Endothelial cell of umbilical vein (primary cell): ENCODE measurements at regions not wholly inside any gene's neighbourhood (a gene's known extent, or its start where the extent isn't known, plus 50 kb on each side); places are given as distances from the start of the nearest gene placed in this dataset.

Experiments used
- BruUV-seq: library from RNA; stranded (reverse); fragments of 400-500 nt; replicated peaks from 2 replicates; lab custom pipeline; 2021; lab: Mats Ljungman, UMichigan
- CTCF ChIA-PET: fragments of 300-600, 350-600 bp; sonication (Branson Sonifier 250); formaldehyde crosslinking; loops from one replicate; lab custom pipeline; 2021; ENCODE audit warnings: antibody characterized with exemption, inconsistent platforms; lab: Charles Lee
- POLR2A ChIA-PET: fragments of 300-600, 350-600 bp; sonication (Branson Sonifier 250); formaldehyde crosslinking; loops from one replicate; lab custom pipeline; 2021; ENCODE audit warnings: antibody characterized with exemption, inconsistent platforms; lab: Charles Lee
- DNase-seq: peaks from one replicate; pipeline ENCODE4 v3.0.0-alpha.2; 2011; ENCODE audit warnings: low read depth, low spot score
- FAIRE-seq: peaks from 2 replicates; lab custom pipeline; 2011; peaks lifted over from hg19 to GRCh38; lab: Jason Lieb, UNC
- H2AFZ ChIP-seq: 2 replicates; pipeline ENCODE4 v1.6.0; 2012; ENCODE audit warnings: low read depth, low read length, control low read depth, inconsistent platforms
- H3K27ac ChIP-seq: 2 replicates; pipeline ENCODE4 v1.5.1; 2011; ENCODE audit warnings: low read depth, mild to moderate bottlenecking, control low read depth, low read length, moderate library complexity; ENCODE audit not compliant: insufficient read depth
- H3K27me3 ChIP-seq, 2 experiments: 2 replicates each; pipeline versions ENCODE4 v1.6.0 to v1.6.1; 2011; ENCODE audit warnings: low read length in 2 of 2, mixed read lengths in 1 of 2; ENCODE audit not compliant: control insufficient read depth in 2 of 2, insufficient read depth in 2 of 2
- H3K36me3 ChIP-seq, 2 experiments: 2 replicates in 1 of 2; 3 replicates in 1 of 2; pipeline ENCODE4 v1.5.1; 2011; ENCODE audit warnings: low read length in 2 of 2, mild to moderate bottlenecking in 1 of 2, moderate library complexity in 1 of 2; ENCODE audit not compliant: control insufficient read depth in 2 of 2, insufficient read depth in 2 of 2; ENCODE audit errors: extremely low read depth in 1 of 2
- H3K4me1 ChIP-seq: 3 replicates; pipeline ENCODE4 v1.5.1; 2011; ENCODE audit warnings: mild to moderate bottlenecking, low read length; ENCODE audit not compliant: control insufficient read depth, insufficient read depth; ENCODE audit errors: extremely low read depth
- H3K4me2 ChIP-seq: 2 replicates; pipeline ENCODE4 v1.6.1; 2011; ENCODE audit warnings: low read length, control low read depth, mixed read lengths; ENCODE audit not compliant: insufficient read depth
- H3K4me3 ChIP-seq, 3 experiments: fragments of 200-600 bp in 1 of 3; sonication (generic), shearing (Covaris generic) in 1 of 3; replicated peaks in 1 of 3; 2 replicates each; pipeline ENCODE4 v1.5.1; 2011 to 2016; ENCODE audit warnings: control low read depth in 3 of 3, low read length in 3 of 3, mild to moderate bottlenecking in 2 of 3, inconsistent platforms in 1 of 3, low read depth in 1 of 3, moderate library complexity in 1 of 3; ENCODE audit not compliant: insufficient read depth in 1 of 3
- H3K79me2 ChIP-seq: 2 replicates; pipeline ENCODE4 v1.6.0; 2012; ENCODE audit warnings: low read length, inconsistent platforms; ENCODE audit not compliant: control insufficient read depth, insufficient read depth
- H3K9ac ChIP-seq: replicated peaks from 2 replicates; pipeline ENCODE3; 2011; ENCODE audit warnings: low read length, control low read depth; ENCODE audit not compliant: insufficient read depth; ENCODE audit errors: extremely low read depth
- H3K9me1 ChIP-seq: replicated peaks from 3 replicates; pipeline ENCODE4 v1.6.0; 2011; ENCODE audit warnings: mild to moderate bottlenecking, low read length; ENCODE audit not compliant: control insufficient read depth, insufficient read depth; ENCODE audit errors: extremely low read depth
- H3K9me3 ChIP-seq: replicated peaks from 2 replicates; pipeline ENCODE4 v1.5.1; 2012; ENCODE audit warnings: low read length, inconsistent platforms; ENCODE audit not compliant: control insufficient read depth, insufficient read depth
- H4K20me1 ChIP-seq: replicated peaks from 2 replicates; pipeline ENCODE3; 2011; ENCODE audit warnings: mild to moderate bottlenecking, low read length; ENCODE audit not compliant: control insufficient read depth, insufficient read depth; ENCODE audit errors: extremely low read depth
- EZH2 ChIP-seq: IDR thresholded peaks from 2 replicates; pipeline ENCODE4 v1.6.1; 2012; ENCODE audit warnings: borderline replicate concordance, low read depth, mild to moderate bottlenecking, moderate library complexity, low read length, inconsistent platforms; ENCODE audit not compliant: severe bottlenecking
- FOS ChIP-seq: IDR thresholded peaks from 2 replicates; pipeline ENCODE4 v1.6.1; 2011; ENCODE audit warnings: mild to moderate bottlenecking, low read length, moderate library complexity, borderline replicate concordance; ENCODE audit not compliant: insufficient read depth
- GATA2 ChIP-seq: IDR thresholded peaks from 2 replicates; pipeline ENCODE4 v1.7.0; 2011; ENCODE audit warnings: low read depth, mild to moderate bottlenecking, moderate library complexity, mixed read lengths, low read length; ENCODE audit not compliant: insufficient read length, insufficient read depth
- JUN ChIP-seq: IDR thresholded peaks from 2 replicates; pipeline ENCODE4 v1.6.1; 2011; ENCODE audit warnings: borderline replicate concordance, low read depth; ENCODE audit not compliant: insufficient read length, insufficient read depth
- MYC ChIP-seq: IDR thresholded peaks from one replicate; pipeline ENCODE4 v1.6.1; 2011; ENCODE audit warnings: mild to moderate bottlenecking, low read depth, low read length
- POLR2A ChIP-seq: IDR thresholded peaks from 2 replicates; pipeline ENCODE4 v1.6.1; 2012; ENCODE audit warnings: low read depth, mild to moderate bottlenecking, control low read depth, low read length
- POLR2AphosphoS5 ChIP-seq: IDR thresholded peaks from 2 replicates; pipeline ENCODE4 v1.6.1; 2012; ENCODE audit warnings: low read depth, mild to moderate bottlenecking, control low read depth, low read length, moderate library complexity; ENCODE audit not compliant: insufficient read depth
- dilution Hi-C: fragments of 300-500 bp; cut with MboI; formaldehyde crosslinking; loops from one replicate; pipeline ENCODE4 v1.15.0; 2019; ENCODE audit warnings: low sequenced_read_pairs; ENCODE audit not compliant: extremely low pct_ligation_motif_present
- intact Hi-C: fragments of 100-400 bp; cut with micrococcal nuclease; formaldehyde crosslinking; loops from one replicate; pipeline ENCODE4 v1.10.0; 2022
- TF ChIP-seq, protein P1 (sequence below), 2 donors: IDR thresholded peaks; 1 replicate in 1 of 2; 2 replicates in 1 of 2; pipeline ENCODE4 v1.5.1; 2011; ENCODE audit warnings: low read length in 2 of 2, mild to moderate bottlenecking in 2 of 2, moderate library complexity in 2 of 2, control low read depth in 1 of 2, inconsistent platforms in 1 of 2, low read depth in 1 of 2; ENCODE audit not compliant: insufficient read depth in 1 of 2; ENCODE audit errors: extremely low read depth in 1 of 2
- TF ChIP-seq, protein P2 (sequence below): IDR thresholded peaks from 2 replicates; pipeline ENCODE4 v1.6.1; 2011; ENCODE audit not compliant: insufficient read depth, insufficient read length

GRCh38 chr7:10655031-10655430, 318.6 kb upstream of the PHF14 start:
- dilution Hi-C loops (no loop called here), intact Hi-C loops (no loop called here)
- no peaks in the 10 kb centered on the region for H3K27me3 ChIP-seq
- H3K9ac ChIP-seq: no peak overlapping the region
- DNase-seq (no peak), FAIRE-seq (no peak)
- ChIA-PET POLR2A (no interaction called here), CTCF (no interaction called here)
- BruUV-seq: no TSS peak
- no peak overlapping the region for H3K4me3 ChIP-seq
- H2AFZ ChIP-seq: no peak overlapping the region
- TF ChIP-seq MYC (no peak), POLR2AphosphoS5 (no peak), FOS (no peak), EZH2 (no peak), JUN (no peak), GATA2 (no peak), POLR2A (no peak)
- TF ChIP-seq, protein P1, sequence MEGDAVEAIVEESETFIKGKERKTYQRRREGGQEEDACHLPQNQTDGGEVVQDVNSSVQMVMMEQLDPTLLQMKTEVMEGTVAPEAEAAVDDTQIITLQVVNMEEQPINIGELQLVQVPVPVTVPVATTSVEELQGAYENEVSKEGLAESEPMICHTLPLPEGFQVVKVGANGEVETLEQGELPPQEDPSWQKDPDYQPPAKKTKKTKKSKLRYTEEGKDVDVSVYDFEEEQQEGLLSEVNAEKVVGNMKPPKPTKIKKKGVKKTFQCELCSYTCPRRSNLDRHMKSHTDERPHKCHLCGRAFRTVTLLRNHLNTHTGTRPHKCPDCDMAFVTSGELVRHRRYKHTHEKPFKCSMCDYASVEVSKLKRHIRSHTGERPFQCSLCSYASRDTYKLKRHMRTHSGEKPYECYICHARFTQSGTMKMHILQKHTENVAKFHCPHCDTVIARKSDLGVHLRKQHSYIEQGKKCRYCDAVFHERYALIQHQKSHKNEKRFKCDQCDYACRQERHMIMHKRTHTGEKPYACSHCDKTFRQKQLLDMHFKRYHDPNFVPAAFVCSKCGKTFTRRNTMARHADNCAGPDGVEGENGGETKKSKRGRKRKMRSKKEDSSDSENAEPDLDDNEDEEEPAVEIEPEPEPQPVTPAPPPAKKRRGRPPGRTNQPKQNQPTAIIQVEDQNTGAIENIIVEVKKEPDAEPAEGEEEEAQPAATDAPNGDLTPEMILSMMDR (IDR thresholded peaks at IDR 0.05; ENCODE audit: extremely low read depth in 1 of 2, insufficient read depth in 1 of 2, low read depth in 1 of 2, low read length in 2 of 2): no peak
- TF ChIP-seq, protein P2, sequence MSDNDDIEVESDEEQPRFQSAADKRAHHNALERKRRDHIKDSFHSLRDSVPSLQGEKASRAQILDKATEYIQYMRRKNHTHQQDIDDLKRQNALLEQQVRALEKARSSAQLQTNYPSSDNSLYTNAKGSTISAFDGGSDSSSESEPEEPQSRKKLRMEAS: no peak
- no peaks in the 10 kb centered on the region for H4K20me1 ChIP-seq
- no peaks in the 10 kb centered on the region for H3K9me1 ChIP-seq
- no peaks in the 10 kb centered on the region for H3K4me1 ChIP-seq
- no peaks in the 10 kb centered on the region for H3K9me3 ChIP-seq
- H3K4me2 ChIP-seq: no peak overlapping the region
- no peaks in the 10 kb centered on the region for H3K36me3 ChIP-seq
- H3K27ac ChIP-seq: no peak overlapping the region
- H3K79me2 ChIP-seq: no peaks in the 10 kb centered on the region
